Embryonic facial prominence (tissue), 1 donor: ENCODE measurements at regions not wholly inside any gene's neighbourhood (a gene's known extent, or its start where the extent isn't known, plus 50 kb on each side); places are given as distances from the start of the nearest gene placed in this dataset.
A peak's percentile ranks its signal among the peaks of the same experiment; 100 is the strongest.

ENCODE experiments used
- DNase-seq: peaks from one replicate; pipeline ENCODE4 v3.0.0-alpha.2; 2016; ENCODE audit errors: extremely low spot score

- DNase-seq, result no peak
Observed at GRCh38 chr15:69505956-69506556, 53.4 kb downstream of the RPLP1 start.

- DNase-seq, result no peak
Observed at GRCh38 chr15:69508659-69509058, 56.0 kb downstream of the RPLP1 start.

GRCh38 chr15:69509131-69509530 lies 56.5 kb downstream of the RPLP1 start:
- no peak for DNase-seq

- no peak for DNase-seq
Observed at GRCh38 chr15:69510556-69510955, 57.9 kb downstream of the RPLP1 start.

- DNase-seq, result no peak
Observed at GRCh38 chr15:69511015-69511414, 58.4 kb downstream of the RPLP1 start.

GRCh38 chr15:69511716-69512340 lies 59.2 kb downstream of the RPLP1 start:
- no peak for DNase-seq

GRCh38 chr15:69513450-69513960 lies 60.9 kb downstream of the RPLP1 start:
- no peak for DNase-seq

GRCh38 chr15:69513986-69514385 lies 61.4 kb downstream of the RPLP1 start:
- no peak for DNase-seq

- DNase-seq, result no peak
Observed at GRCh38 chr15:69515508-69515907, 62.9 kb downstream of the RPLP1 start.

GRCh38 chr15:69515926-69516325 lies 63.3 kb downstream of the RPLP1 start:
- DNase-seq, result no peak

GRCh38 chr15:69517052-69517451 lies 64.4 kb downstream of the RPLP1 start:
- DNase-seq, result no peak

- DNase-seq, result no peak
Observed at GRCh38 chr15:69518806-69519205, 66.2 kb downstream of the RPLP1 start.

GRCh38 chr15:69520067-69520466 lies 67.4 kb downstream of the RPLP1 start:
- no peak for DNase-seq

- DNase-seq, result no peak
Observed at GRCh38 chr15:69522361-69522760, 69.7 kb downstream of the RPLP1 start.

GRCh38 chr15:69523010-69524001 lies 70.7 kb downstream of the RPLP1 start:
- DNase-seq, result peak; percentile 45

- no peak for DNase-seq
Observed at GRCh38 chr15:69524296-69524695, 71.7 kb downstream of the RPLP1 start.

GRCh38 chr15:69524814-69525213 lies 72.2 kb downstream of the RPLP1 start:
- no peak for DNase-seq

GRCh38 chr15:69525543-69525942 lies 72.9 kb downstream of the RPLP1 start:
- no peak for DNase-seq

- no peak for DNase-seq
Observed at GRCh38 chr15:69526081-69527061, 73.8 kb downstream of the RPLP1 start.

- DNase-seq, result no peak
Observed at GRCh38 chr15:69529141-69529540, 76.5 kb downstream of the RPLP1 start.

- DNase-seq, result no peak
Observed at GRCh38 chr15:69529961-69530633, 77.5 kb downstream of the RPLP1 start.
